AG04449 (cell line): ENCODE measurements at regions not wholly inside any gene's neighbourhood (a gene's known extent, or its start where the extent isn't known, plus 50 kb on each side); places are given as distances from the start of the nearest gene placed in this dataset.
"Not testable (repeated sequence)": the region's sequence is repeated elsewhere in the genome, so short reads cannot be mapped to it uniquely, and the experiment has no call there.

Experiments used
- CTCF ChIA-PET: fragments of 350-600 bp; formaldehyde crosslinking; extraction: SDS; loops from one replicate; lab custom pipeline; 2021; ENCODE audit warnings: antibody characterized with exemption; lab: Yijun Ruan, JAX
- POLR2A ChIA-PET: fragments of 400-600, 350-600 bp; formaldehyde crosslinking; extraction: SDS; loops from one replicate; lab custom pipeline; 2020; ENCODE audit warnings: antibody characterized with exemption, inconsistent platforms; lab: Yijun Ruan, JAX
- DNase-seq: peaks from one replicate; pipeline ENCODE4 v3.0.0-alpha.2; 2010; ENCODE audit warnings: low read depth, low spot score
- H3K4me3 ChIP-seq: 2 replicates; pipeline ENCODE4 v1.5.1; 2011; ENCODE audit warnings: low read depth, mild to moderate bottlenecking, control low read depth, low read length
- TF ChIP-seq, protein P1 (sequence below): IDR thresholded peaks from one replicate; pipeline ENCODE4 v1.5.1; 2011; ENCODE audit warnings: mild to moderate bottlenecking, moderate library complexity, low read length, control low read depth, inconsistent platforms; ENCODE audit not compliant: insufficient read depth; ENCODE audit errors: missing control alignments

DNA sequence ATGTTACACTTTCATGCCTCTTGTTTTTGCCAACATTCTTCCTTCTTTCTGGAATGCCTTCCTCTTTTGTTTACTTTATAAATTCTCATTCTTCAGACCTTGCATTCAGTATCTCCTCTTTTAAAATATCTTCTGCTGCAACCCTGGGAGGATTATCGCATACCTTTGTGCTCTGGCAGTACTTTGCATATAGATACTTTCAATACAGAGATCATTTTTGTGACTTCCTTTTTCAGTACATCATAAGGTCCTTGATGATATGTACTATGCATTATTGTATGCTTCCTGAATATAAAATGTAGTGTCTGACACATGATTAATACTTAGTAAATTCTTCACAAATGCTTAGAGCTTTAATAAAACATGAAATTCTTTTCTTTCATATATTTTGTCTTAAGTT lies 538.7 kb downstream of the TRIB2 start:
- DNase-seq, result no peak
- TF ChIP-seq, protein P1, sequence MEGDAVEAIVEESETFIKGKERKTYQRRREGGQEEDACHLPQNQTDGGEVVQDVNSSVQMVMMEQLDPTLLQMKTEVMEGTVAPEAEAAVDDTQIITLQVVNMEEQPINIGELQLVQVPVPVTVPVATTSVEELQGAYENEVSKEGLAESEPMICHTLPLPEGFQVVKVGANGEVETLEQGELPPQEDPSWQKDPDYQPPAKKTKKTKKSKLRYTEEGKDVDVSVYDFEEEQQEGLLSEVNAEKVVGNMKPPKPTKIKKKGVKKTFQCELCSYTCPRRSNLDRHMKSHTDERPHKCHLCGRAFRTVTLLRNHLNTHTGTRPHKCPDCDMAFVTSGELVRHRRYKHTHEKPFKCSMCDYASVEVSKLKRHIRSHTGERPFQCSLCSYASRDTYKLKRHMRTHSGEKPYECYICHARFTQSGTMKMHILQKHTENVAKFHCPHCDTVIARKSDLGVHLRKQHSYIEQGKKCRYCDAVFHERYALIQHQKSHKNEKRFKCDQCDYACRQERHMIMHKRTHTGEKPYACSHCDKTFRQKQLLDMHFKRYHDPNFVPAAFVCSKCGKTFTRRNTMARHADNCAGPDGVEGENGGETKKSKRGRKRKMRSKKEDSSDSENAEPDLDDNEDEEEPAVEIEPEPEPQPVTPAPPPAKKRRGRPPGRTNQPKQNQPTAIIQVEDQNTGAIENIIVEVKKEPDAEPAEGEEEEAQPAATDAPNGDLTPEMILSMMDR, result no peak
- H3K4me3 ChIP-seq, result no peak overlapping the region
- CTCF ChIA-PET, result interaction anchor here (0.6 kb wide), 1 partner anchor 124 kb away, joined by 4 read pairs; no protein-coding TSS in a partner anchor
- POLR2A ChIA-PET, result no interaction called here

DNA sequence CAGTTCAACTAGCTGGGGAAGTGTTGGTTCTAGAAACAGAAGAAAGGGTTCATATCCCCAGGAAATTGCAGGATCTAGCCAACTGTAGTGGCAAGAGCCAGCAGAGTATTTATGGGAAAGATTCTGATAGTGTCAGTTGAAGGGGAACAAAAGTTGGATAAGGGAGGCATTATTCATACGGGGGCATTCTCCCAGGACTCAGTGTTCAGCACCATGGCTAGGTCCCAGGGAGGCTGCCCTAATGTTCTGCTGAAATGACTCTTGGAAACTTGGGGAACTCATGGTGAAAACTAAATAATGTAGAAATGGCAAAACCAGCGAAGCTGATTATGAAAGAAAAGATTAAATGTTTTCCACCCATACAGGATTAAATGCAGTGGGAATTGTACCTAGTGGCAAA lies 543.7 kb downstream of the TRIB2 start:
- no peak overlapping the region for H3K4me3 ChIP-seq
- no peak for DNase-seq
- CTCF ChIA-PET, result no interaction called here
- TF ChIP-seq, protein P1, result no peak
- POLR2A ChIA-PET, result no interaction called here

DNA sequence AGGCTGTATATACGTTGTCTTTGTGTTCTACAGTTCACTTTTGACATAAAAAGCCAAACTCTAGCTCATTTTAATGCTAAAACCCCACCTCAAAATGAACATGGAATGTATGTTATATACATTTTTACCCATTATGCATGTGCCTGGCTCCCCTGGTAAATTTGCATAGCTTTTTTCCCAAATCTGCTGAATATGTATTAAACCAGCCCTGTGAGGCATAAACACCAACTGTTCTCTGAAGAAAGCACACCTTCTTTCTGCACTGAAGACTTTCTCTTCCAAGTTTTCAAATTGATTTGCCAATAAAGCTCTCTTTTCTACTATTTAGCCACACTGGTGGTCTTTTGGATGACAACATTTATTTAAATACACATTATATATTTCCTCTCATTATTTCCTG lies 549.4 kb downstream of the TRIB2 start:
- no peak overlapping the region for H3K4me3 ChIP-seq
- TF ChIP-seq, protein P1, result no peak
- no peak for DNase-seq
- CTCF ChIA-PET, result no interaction called here
- POLR2A ChIA-PET, result no interaction called here

GRCh38 chr2:13284688-13285087 lies 568.0 kb downstream of the TRIB2 start:
- POLR2A ChIA-PET, result no interaction called here
- CTCF ChIA-PET, result no interaction called here
- no peak overlapping the region for H3K4me3 ChIP-seq
- TF ChIP-seq, protein P1, result no peak
- no peak for DNase-seq

DNA sequence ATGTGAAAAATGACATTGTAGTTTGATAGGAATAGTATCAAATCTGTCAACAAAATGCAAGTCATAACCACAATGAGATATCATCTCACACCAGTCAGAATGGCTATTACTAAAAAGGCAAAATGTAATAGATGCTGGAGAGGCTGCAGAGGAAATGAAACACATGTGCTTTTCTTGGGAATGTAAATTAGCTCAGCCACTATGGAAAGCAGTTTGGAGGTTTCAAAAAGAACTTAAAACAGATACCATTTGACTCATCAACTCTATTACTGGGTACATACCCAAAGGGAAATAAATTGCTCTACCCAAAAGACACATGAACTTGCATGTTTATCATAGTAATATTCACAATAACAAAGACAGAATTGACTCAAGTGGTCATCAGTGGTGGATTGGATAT lies 572.6 kb downstream of the TRIB2 start:
- DNase-seq, result no peak
- H3K4me3 ChIP-seq, result no peak overlapping the region
- ChIA-PET POLR2A (no interaction called here), CTCF (no interaction called here)
- TF ChIP-seq, protein P1, result no peak

- DNase-seq, POLR2A ChIA-PET, H3K4me3 ChIP-seq, CTCF ChIA-PET: not testable (repeated sequence)
Measured at GRCh38 chr2:13308478-13308805, 591.7 kb downstream of the TRIB2 start.

DNA sequence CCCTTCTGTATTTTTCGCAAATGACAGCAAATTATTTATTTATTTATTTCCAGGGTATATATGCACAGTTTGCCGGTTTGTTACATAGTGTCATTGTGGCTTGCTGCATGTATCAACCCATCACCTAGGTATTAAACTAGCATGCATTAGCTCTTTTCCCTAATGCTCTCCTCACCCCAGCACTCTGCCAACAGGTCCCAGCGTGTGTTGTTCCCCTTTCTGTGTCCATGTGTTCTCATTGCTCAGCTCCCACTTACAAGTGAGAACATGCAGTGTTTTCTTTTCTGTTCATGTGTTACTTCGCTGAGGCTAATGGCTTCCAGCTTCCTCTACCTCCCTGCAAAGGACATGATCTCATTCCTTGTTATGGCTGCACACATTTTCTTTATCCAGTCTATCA lies 592.3 kb downstream of the TRIB2 start:
- ChIA-PET CTCF (no interaction called here), POLR2A (no interaction called here)
- no peak for DNase-seq
- TF ChIP-seq, protein P1, result no peak
- H3K4me3 ChIP-seq, result no peak overlapping the region
